HEK293 (cell line): ENCODE measurements at regions not wholly inside any gene's neighbourhood (a gene's known extent, or its start where the extent isn't known, plus 50 kb on each side); places are given as distances from the start of the nearest gene placed in this dataset.

Experiments used
- ATF2 ChIP-seq: fragments of 450-650 bp; formaldehyde crosslinking; IDR thresholded peaks from 2 replicates; pipeline ENCODE4 v1.5.1; 2016; ENCODE audit warnings: missing biosample characterization, missing genetic modification characterization, low read depth
- TF ChIP-seq, protein P1 (sequence below): IDR thresholded peaks from 2 replicates; pipeline ENCODE4 v1.6.1; 2011; ENCODE audit warnings: mild to moderate bottlenecking, low read depth, low read length, borderline replicate concordance
- TF ChIP-seq, protein P2 (sequence below): fragments of 450-650 bp; formaldehyde crosslinking; IDR thresholded peaks from 2 replicates; pipeline ENCODE4 v1.5.1; 2016; ENCODE audit warnings: missing biosample characterization, missing genetic modification characterization

DNA sequence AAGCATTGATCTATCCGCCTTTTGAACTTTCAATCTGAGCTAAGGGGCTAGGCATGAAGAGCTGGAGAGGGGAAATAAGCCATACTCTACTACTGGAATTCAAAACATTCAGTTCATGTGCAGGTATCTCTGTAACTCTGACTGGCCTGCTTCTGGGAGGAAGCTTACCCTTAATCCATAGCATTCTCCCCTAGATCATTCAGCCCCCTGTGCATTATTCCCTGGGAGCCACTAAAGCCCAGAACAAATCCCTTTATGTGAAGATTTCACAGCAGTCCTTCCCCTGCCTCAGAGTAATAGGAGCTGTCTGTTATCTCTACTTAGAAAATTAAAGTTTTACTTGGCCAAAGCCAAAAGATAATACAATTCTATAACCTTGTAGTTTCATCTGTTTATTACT, 300.7 kb downstream of the SEC16B start:
- TF ChIP-seq, protein P1, sequence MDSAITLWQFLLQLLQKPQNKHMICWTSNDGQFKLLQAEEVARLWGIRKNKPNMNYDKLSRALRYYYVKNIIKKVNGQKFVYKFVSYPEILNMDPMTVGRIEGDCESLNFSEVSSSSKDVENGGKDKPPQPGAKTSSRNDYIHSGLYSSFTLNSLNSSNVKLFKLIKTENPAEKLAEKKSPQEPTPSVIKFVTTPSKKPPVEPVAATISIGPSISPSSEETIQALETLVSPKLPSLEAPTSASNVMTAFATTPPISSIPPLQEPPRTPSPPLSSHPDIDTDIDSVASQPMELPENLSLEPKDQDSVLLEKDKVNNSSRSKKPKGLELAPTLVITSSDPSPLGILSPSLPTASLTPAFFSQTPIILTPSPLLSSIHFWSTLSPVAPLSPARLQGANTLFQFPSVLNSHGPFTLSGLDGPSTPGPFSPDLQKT = no peak
- no peak for TF ChIP-seq ATF2
- TF ChIP-seq, protein P2, sequence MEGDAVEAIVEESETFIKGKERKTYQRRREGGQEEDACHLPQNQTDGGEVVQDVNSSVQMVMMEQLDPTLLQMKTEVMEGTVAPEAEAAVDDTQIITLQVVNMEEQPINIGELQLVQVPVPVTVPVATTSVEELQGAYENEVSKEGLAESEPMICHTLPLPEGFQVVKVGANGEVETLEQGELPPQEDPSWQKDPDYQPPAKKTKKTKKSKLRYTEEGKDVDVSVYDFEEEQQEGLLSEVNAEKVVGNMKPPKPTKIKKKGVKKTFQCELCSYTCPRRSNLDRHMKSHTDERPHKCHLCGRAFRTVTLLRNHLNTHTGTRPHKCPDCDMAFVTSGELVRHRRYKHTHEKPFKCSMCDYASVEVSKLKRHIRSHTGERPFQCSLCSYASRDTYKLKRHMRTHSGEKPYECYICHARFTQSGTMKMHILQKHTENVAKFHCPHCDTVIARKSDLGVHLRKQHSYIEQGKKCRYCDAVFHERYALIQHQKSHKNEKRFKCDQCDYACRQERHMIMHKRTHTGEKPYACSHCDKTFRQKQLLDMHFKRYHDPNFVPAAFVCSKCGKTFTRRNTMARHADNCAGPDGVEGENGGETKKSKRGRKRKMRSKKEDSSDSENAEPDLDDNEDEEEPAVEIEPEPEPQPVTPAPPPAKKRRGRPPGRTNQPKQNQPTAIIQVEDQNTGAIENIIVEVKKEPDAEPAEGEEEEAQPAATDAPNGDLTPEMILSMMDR (tag by site-specific recombination) = no peak
